A549 (cell line): ENCODE measurements at regions not wholly inside any gene's neighbourhood (a gene's known extent, or its start where the extent isn't known, plus 50 kb on each side); places are given as distances from the start of the nearest gene placed in this dataset.
A peak's percentile ranks its signal among the peaks of the same experiment; 100 is the strongest.

Experiments used
- ATAC-seq, 2 experiments: fragments of 200-7000 bp in 1 of 2; fragments of >200 bp in 1 of 2; cut with Nextera tagmentation in 1 of 2; cut with Tn5 transposase in 1 of 2; 3 replicates each; pipeline versions ENCODE4 v1.8.0 to v1.9.1; 2018 to 2020; ENCODE audit warnings: mild to moderate bottlenecking in 1 of 2, moderate library complexity in 1 of 2
- CTCF ChIA-PET: fragments of 300-600 bp; sonication (Branson Sonifier 250); formaldehyde crosslinking; extraction: SDS; loops from one replicate; lab custom pipeline; 2021; ENCODE audit warnings: antibody characterized with exemption, inconsistent platforms; lab: Yijun Ruan, JAX
- POLR2A ChIA-PET: fragments of 350-600 bp; formaldehyde crosslinking; extraction: SDS; loops from one replicate; lab custom pipeline; 2021; ENCODE audit warnings: antibody characterized with exemption, inconsistent platforms; lab: Yijun Ruan, JAX
- DNase-seq, 2 experiments: peaks; one replicate each; pipeline versions ENCODE4 v3.0.0 to v3.0.0-alpha.2; 2011 to 2016; ENCODE audit warnings: low read depth in 1 of 2, low spot score in 1 of 2
- FAIRE-seq: peaks from 2 replicates; lab custom pipeline; 2011; peaks lifted over from hg19 to GRCh38; lab: Jason Lieb, UNC
- H3K27ac ChIP-seq, 2 experiments: fragments of >200 bp; sonication (Bioruptor Twin); formaldehyde crosslinking; 3 replicates each; pipeline ENCODE4 v1.5.1; 2016 to 2017
- H3K4me1 ChIP-seq: fragments of >200 bp; sonication (Bioruptor Twin); formaldehyde crosslinking; 3 replicates; pipeline ENCODE4 v1.6.1; 2016
- H3K4me2 ChIP-seq: fragments of >200 bp; sonication (Bioruptor Twin); formaldehyde crosslinking; 3 replicates; pipeline ENCODE4 v1.6.1; 2016
- H3K4me3 ChIP-seq: fragments of >200 bp; sonication (Bioruptor Twin); formaldehyde crosslinking; 3 replicates; pipeline ENCODE4 v1.5.1; 2016
- H3K9me3 ChIP-seq: fragments of >200 bp; sonication (Bioruptor Twin); formaldehyde crosslinking; 3 replicates; pipeline ENCODE4 v1.6.1; 2016
- BHLHE40 ChIP-seq: IDR thresholded peaks from 2 replicates; pipeline ENCODE4 v1.6.1; 2012; ENCODE audit warnings: low read depth, low read length, inconsistent platforms
- CEBPB ChIP-seq, 2 experiments: fragments of >200 bp in 1 of 2; sonication (Bioruptor Twin) in 1 of 2; formaldehyde crosslinking in 1 of 2; IDR thresholded peaks; 2 replicates each; pipeline ENCODE4 v1.6.1; 2012 to 2016
- EHF ChIP-seq: fragments of 250-450 bp; sonication (Bioruptor Pico); IDR thresholded peaks from 2 replicates; pipeline ENCODE4 v1.5.0; 2020; ENCODE audit warnings: mild to moderate bottlenecking
- EHMT2 ChIP-seq: fragments of 200-600 bp; sonication (generic); IDR thresholded peaks from 2 replicates; pipeline ENCODE4 v1.6.1; 2016; ENCODE audit warnings: antibody characterized with exemption, low read depth, mild to moderate bottlenecking, moderate library complexity
- EP300 ChIP-seq, 2 experiments: fragments of >200 bp; sonication (Bioruptor Twin); formaldehyde crosslinking; IDR thresholded peaks; 2 replicates in 1 of 2; 3 replicates in 1 of 2; pipeline ENCODE4 v1.6.1; 2016 to 2017
- ESRRA ChIP-seq: fragments of 150-350 bp; IDR thresholded peaks from 2 replicates; pipeline ENCODE4 v1.6.1; 2014; ENCODE audit warnings: mild to moderate bottlenecking, low read length, borderline replicate concordance
- GATA3 ChIP-seq: IDR thresholded peaks from 2 replicates; pipeline ENCODE4 v1.6.1; 2012; ENCODE audit warnings: borderline replicate concordance
- HOXB13 ChIP-seq: fragments of 250-450 bp; sonication (Bioruptor Pico); IDR thresholded peaks from 2 replicates; pipeline ENCODE4 v1.5.0; 2020; ENCODE audit warnings: low read depth, mild to moderate bottlenecking, moderate library complexity
- HOXB5 ChIP-seq: fragments of 250-450 bp; sonication (Bioruptor Pico); IDR thresholded peaks from 2 replicates; pipeline ENCODE4 v1.5.0; 2020; ENCODE audit warnings: mild to moderate bottlenecking, moderate library complexity
- JUN ChIP-seq, 2 experiments: fragments of >200 bp; sonication (Bioruptor Twin); formaldehyde crosslinking; IDR thresholded peaks; 2 replicates in 1 of 2; 3 replicates in 1 of 2; pipeline ENCODE4 v1.6.1; 2016 to 2017
- JUNB ChIP-seq: fragments of >200 bp; sonication (Bioruptor Twin); formaldehyde crosslinking; IDR thresholded peaks from 2 replicates; pipeline ENCODE4 v1.6.1; 2016
- MAZ ChIP-seq: fragments of 150-350 bp; IDR thresholded peaks from 2 replicates; pipeline ENCODE4 v1.6.1; 2014; ENCODE audit warnings: antibody characterized with exemption, low read depth, low read length, borderline replicate concordance
- PHF8 ChIP-seq: fragments of 200-600 bp; sonication (generic); IDR thresholded peaks from 2 replicates; pipeline ENCODE4 v1.6.1; 2016; ENCODE audit warnings: low read depth, mild to moderate bottlenecking, antibody characterized with exemption, moderate library complexity, borderline replicate concordance
- POLR2A ChIP-seq: IDR thresholded peaks from 2 replicates; pipeline ENCODE4 v1.6.1; 2012; ENCODE audit warnings: mild to moderate bottlenecking, low read length
- POLR2AphosphoS2 ChIP-seq: conservative IDR thresholded peaks from 2 replicates; pipeline ENCODE4 v1.6.1; 2012; ENCODE audit warnings: low read length, improper control_type of control experiment, inconsistent platforms
- RARB ChIP-seq: fragments of 250-450 bp; sonication (Bioruptor Pico); IDR thresholded peaks from 2 replicates; pipeline ENCODE4 v1.8.0; 2021; ENCODE audit warnings: mild to moderate bottlenecking, moderate library complexity
- RCOR1 ChIP-seq: fragments of 150-350 bp; IDR thresholded peaks from 2 replicates; pipeline ENCODE4 v1.6.1; 2014; ENCODE audit warnings: antibody characterized with exemption, low read length, low read depth
- RNF2 ChIP-seq: fragments of 200-600 bp; sonication (generic); IDR thresholded peaks from 2 replicates; pipeline ENCODE4 v1.6.1; 2016; ENCODE audit warnings: low read depth, mild to moderate bottlenecking, antibody characterized with exemption, moderate library complexity, borderline replicate concordance
- SREBF2 ChIP-seq: fragments of 450-650 bp; IDR thresholded peaks from 2 replicates; pipeline ENCODE4 v1.6.1; 2014; ENCODE audit warnings: mild to moderate bottlenecking, moderate library complexity
- TFCP2L1 ChIP-seq: fragments of 250-450 bp; sonication (Bioruptor Pico); IDR thresholded peaks from 2 replicates; pipeline ENCODE4 v1.5.0; 2021; ENCODE audit warnings: mild to moderate bottlenecking
- ZNF302 ChIP-seq: fragments of 250-450 bp; sonication (Bioruptor Pico); IDR thresholded peaks from 2 replicates; pipeline ENCODE4 v1.9.0; 2021; ENCODE audit warnings: inconsistent platforms, mild to moderate bottlenecking, moderate library complexity
- WGBS: methylation state at CpG from one replicate; pipeline ENCODE4 v1.1.6; 2017; ENCODE audit errors: missing lambda C conversion rate; 5-methylcytosine and 5-hydroxymethylcytosine counted together
- TF ChIP-seq, protein P1 (sequence below): fragments of >200 bp; sonication (Bioruptor Twin); formaldehyde crosslinking; IDR thresholded peaks from 3 replicates; pipeline ENCODE4 v1.6.1; 2016
- TF ChIP-seq, protein P2 (sequence below): IDR thresholded peaks from 2 replicates; pipeline ENCODE4 v1.6.1; 2012
- TF ChIP-seq, protein P3 (sequence below): fragments of 250-450 bp; sonication (Bioruptor Pico); IDR thresholded peaks from 2 replicates; pipeline ENCODE4 v1.5.0; 2021; ENCODE audit warnings: mild to moderate bottlenecking, moderate library complexity, borderline replicate concordance
- TF ChIP-seq, protein P4 (sequence below): fragments of 150-350 bp; IDR thresholded peaks from 2 replicates; pipeline ENCODE4 v1.6.1; 2014; ENCODE audit warnings: low read depth, mild to moderate bottlenecking, low read length
- TF ChIP-seq, protein P5 (sequence below): fragments of 200-600 bp; sonication (generic); IDR thresholded peaks from 2 replicates; pipeline ENCODE4 v1.6.1; 2016; ENCODE audit warnings: antibody characterized with exemption, mild to moderate bottlenecking, moderate library complexity

DNA sequence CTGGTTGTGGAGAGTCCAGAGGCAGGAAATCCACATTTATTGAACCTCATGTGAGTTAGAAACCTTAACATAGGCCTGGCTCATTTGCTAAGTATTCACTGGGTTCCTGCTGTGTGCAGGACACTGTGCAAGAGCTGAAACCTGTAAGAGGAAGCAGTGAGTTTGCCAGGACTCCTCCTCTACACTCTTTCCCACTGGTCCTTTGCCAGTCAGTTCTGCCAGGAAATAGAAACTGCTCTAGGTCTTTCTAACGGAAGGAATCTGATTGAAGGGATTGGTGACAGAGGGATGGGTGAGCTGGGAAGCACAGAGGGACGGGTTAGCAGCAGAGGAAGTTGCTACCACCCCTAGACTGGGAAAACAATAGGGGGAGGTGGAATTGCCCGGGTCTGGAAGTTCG, 234.2 kb upstream of the ECI2 start:
- WGBS = 19% methylated on average over 4 of the region's 4 CpGs
- H3K9me3 ChIP-seq = no peaks in the 10 kb centered on the region
- FAIRE-seq (no peak), ATAC-seq (peak; percentile 57 to 75), DNase-seq (no peak)
- H3K27ac ChIP-seq = peak overlapping the region; percentile 74 to 87
- POLR2A ChIA-PET = interaction anchor here (0.9 to 1.0 kb wide), 2 partner anchors 10 to 49 kb away, joined by 3 to 10 read pairs; no protein-coding TSS in a partner anchor
- CTCF ChIA-PET = no interaction called here
- TF ChIP-seq, protein P1, sequence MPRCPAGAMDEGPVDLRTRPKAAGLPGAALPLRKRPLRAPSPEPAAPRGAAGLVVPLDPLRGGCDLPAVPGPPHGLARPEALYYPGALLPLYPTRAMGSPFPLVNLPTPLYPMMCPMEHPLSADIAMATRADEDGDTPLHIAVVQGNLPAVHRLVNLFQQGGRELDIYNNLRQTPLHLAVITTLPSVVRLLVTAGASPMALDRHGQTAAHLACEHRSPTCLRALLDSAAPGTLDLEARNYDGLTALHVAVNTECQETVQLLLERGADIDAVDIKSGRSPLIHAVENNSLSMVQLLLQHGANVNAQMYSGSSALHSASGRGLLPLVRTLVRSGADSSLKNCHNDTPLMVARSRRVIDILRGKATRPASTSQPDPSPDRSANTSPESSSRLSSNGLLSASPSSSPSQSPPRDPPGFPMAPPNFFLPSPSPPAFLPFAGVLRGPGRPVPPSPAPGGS = no peak
- TF ChIP-seq RARB (CRISPR knock-in tag) (no peak), ESRRA (no peak), POLR2AphosphoS2 (no peak), SREBF2 (no peak), ZNF302 (CRISPR knock-in tag) (no peak), MAZ (no peak), CEBPB (IDR thresholded peaks at IDR 0.05) (no peak), POLR2A (no peak), RCOR1 (no peak), HOXB13 (no peak), GATA3 (no peak)
- TF ChIP-seq, protein P2, sequence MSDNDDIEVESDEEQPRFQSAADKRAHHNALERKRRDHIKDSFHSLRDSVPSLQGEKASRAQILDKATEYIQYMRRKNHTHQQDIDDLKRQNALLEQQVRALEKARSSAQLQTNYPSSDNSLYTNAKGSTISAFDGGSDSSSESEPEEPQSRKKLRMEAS = no peak
- TF ChIP-seq, protein P3, sequence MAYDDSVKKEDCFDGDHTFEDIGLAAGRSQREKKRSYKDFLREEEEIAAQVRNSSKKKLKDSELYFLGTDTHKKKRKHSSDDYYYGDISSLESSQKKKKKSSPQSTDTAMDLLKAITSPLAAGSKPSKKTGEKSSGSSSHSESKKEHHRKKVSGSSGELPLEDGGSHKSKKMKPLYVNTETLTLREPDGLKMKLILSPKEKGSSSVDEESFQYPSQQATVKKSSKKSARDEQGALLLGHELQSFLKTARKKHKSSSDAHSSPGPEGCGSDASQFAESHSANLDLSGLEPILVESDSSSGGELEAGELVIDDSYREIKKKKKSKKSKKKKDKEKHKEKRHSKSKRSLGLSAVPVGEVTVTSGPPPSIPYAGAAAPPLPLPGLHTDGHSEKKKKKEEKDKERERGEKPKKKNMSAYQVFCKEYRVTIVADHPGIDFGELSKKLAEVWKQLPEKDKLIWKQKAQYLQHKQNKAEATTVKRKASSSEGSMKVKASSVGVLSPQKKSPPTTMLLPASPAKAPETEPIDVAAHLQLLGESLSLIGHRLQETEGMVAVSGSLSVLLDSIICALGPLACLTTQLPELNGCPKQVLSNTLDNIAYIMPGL (CRISPR knock-in tag) = no peak
- TF ChIP-seq, protein P4, sequence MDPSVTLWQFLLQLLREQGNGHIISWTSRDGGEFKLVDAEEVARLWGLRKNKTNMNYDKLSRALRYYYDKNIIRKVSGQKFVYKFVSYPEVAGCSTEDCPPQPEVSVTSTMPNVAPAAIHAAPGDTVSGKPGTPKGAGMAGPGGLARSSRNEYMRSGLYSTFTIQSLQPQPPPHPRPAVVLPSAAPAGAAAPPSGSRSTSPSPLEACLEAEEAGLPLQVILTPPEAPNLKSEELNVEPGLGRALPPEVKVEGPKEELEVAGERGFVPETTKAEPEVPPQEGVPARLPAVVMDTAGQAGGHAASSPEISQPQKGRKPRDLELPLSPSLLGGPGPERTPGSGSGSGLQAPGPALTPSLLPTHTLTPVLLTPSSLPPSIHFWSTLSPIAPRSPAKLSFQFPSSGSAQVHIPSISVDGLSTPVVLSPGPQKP = no peak
- no peak overlapping the region for H3K4me3 ChIP-seq
- peaks cover 31% of the 10 kb centered on the region for H3K4me1 ChIP-seq
- peak overlapping the region; percentile 60 for H3K4me2 ChIP-seq

DNA sequence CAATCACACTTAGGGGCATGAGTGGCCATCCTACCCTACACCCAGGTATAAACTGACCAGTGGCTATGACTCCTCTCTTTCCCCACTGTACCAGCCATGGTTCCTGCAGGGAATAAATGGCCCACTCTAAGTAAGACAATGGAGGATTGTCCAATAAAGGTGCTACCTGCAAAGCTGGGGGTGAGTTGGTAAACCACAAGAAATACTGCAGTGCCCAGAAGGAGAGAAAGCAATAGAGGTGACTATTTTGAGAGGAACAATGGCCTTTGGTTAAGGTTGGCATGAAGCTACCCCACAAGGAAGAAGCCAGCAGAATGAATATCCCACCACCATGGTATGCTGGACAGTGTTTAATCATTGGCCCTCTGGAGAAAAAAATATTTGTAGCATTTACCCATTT, 233.3 kb upstream of the ECI2 start:
- ChIA-PET CTCF (no interaction called here), POLR2A (no interaction called here)
- Histone ChIP-seq H3K4me3 (no peak overlapping the region), H3K4me2 (no peak overlapping the region), H3K27ac (peak overlapping the region in 1 of 2 experiments; percentile 87; a peak in 3 of 6 replicates), H3K9me3 (no peaks in the 10 kb centered on the region), H3K4me1 (peaks cover 37% of the 10 kb centered on the region)
- ATAC-seq (no peak), FAIRE-seq (no peak), DNase-seq (no peak)
- TF ChIP-seq JUNB = no peak
- TF ChIP-seq BHLHE40 = no peak
- TF ChIP-seq, protein P5, sequence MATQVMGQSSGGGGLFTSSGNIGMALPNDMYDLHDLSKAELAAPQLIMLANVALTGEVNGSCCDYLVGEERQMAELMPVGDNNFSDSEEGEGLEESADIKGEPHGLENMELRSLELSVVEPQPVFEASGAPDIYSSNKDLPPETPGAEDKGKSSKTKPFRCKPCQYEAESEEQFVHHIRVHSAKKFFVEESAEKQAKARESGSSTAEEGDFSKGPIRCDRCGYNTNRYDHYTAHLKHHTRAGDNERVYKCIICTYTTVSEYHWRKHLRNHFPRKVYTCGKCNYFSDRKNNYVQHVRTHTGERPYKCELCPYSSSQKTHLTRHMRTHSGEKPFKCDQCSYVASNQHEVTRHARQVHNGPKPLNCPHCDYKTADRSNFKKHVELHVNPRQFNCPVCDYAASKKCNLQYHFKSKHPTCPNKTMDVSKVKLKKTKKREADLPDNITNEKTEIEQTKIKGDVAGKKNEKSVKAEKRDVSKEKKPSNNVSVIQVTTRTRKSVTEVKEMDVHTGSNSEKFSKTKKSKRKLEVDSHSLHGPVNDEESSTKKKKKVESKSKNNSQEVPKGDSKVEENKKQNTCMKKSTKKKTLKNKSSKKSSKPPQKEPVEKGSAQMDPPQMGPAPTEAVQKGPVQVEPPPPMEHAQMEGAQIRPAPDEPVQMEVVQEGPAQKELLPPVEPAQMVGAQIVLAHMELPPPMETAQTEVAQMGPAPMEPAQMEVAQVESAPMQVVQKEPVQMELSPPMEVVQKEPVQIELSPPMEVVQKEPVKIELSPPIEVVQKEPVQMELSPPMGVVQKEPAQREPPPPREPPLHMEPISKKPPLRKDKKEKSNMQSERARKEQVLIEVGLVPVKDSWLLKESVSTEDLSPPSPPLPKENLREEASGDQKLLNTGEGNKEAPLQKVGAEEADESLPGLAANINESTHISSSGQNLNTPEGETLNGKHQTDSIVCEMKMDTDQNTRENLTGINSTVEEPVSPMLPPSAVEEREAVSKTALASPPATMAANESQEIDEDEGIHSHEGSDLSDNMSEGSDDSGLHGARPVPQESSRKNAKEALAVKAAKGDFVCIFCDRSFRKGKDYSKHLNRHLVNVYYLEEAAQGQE = no peak
- TF ChIP-seq HOXB5 = no peak
- TF ChIP-seq CEBPB (IDR thresholded peaks at IDR 0.05) = no peak
- TF ChIP-seq SREBF2 = no peak
- TF ChIP-seq EHF = no peak
- TF ChIP-seq TFCP2L1 (CRISPR knock-in tag) = no peak
- TF ChIP-seq, protein P4 = no peak
- TF ChIP-seq, protein P2 = no peak
- TF ChIP-seq RNF2 = no peak
- TF ChIP-seq PHF8 = no peak
- no peak for TF ChIP-seq JUN (IDR thresholded peaks at IDR 0.05)
- TF ChIP-seq EP300 (IDR thresholded peaks at IDR 0.05) = no peak
- TF ChIP-seq EHMT2 = no peak
- TF ChIP-seq, protein P3 (CRISPR knock-in tag) = no peak
